ENCODE measurements at regions not wholly inside any gene's neighbourhood (a gene's known extent, or its start where the extent isn't known, plus 50 kb on each side); places are given as distances from the start of the nearest gene placed in this dataset.
"Not testable (repeated sequence)": the region's sequence is repeated elsewhere in the genome, so short reads cannot be mapped to it uniquely, and the experiment has no call there.

GRCh38 chr13:44690376-44690775, 114.2 kb upstream of the TSC22D1 start:
- no peak overlapping the region for H3K4me3 ChIP-seq (ENCODE audit: low read length in 3 of 3)
- H3K27ac ChIP-seq (ENCODE audit: low read depth, low read length): no peak overlapping the region
- no peaks in the 10 kb centered on the region for H3K36me3 ChIP-seq (ENCODE audit: control insufficient read depth in 3 of 3, insufficient read depth in 3 of 3, low read length in 3 of 3)
- no peaks in the 10 kb centered on the region for H3K27me3 ChIP-seq (ENCODE audit: control insufficient read depth in 3 of 3, insufficient read depth in 3 of 3, low read length in 3 of 3)
- peaks cover 3 to 16% (median 12%) of the 10 kb centered on the region in 3 donors for H3K4me1 ChIP-seq (ENCODE audit: control insufficient read depth in 3 of 3, insufficient read depth in 3 of 3, low read length in 3 of 3)
- no peak overlapping the region for H3K9ac ChIP-seq (ENCODE audit: low read depth in 1 of 3, low read length in 3 of 3)
- H3K9me3 ChIP-seq (ENCODE audit: control insufficient read depth in 3 of 3, low read length in 3 of 3): no peaks in the 10 kb centered on the region

- no peaks in the 10 kb centered on the region for H3K36me3 ChIP-seq (ENCODE audit: control insufficient read depth in 3 of 3, insufficient read depth in 3 of 3, low read length in 3 of 3)
- peaks cover 0 to 3% (median 3%) of the 10 kb centered on the region in 3 donors for H3K4me1 ChIP-seq (ENCODE audit: control insufficient read depth in 3 of 3, insufficient read depth in 3 of 3, low read length in 3 of 3)
- H3K9ac ChIP-seq (ENCODE audit: low read depth in 1 of 3, low read length in 3 of 3): no peak overlapping the region
- H3K9me3 ChIP-seq (ENCODE audit: control insufficient read depth in 3 of 3, low read length in 3 of 3): no peaks in the 10 kb centered on the region
- no peak overlapping the region for H3K27ac ChIP-seq (ENCODE audit: low read depth, low read length)
- no peak overlapping the region for H3K4me3 ChIP-seq (ENCODE audit: low read length in 3 of 3)
- H3K27me3 ChIP-seq (ENCODE audit: control insufficient read depth in 3 of 3, insufficient read depth in 3 of 3, low read length in 3 of 3): no peaks in the 10 kb centered on the region
Observed at GRCh38 chr13:44688652-44689051, 112.5 kb upstream of the TSC22D1 start.

- peaks cover 0 to 3% (median 3%) of the 10 kb centered on the region in 3 donors for H3K4me1 ChIP-seq (ENCODE audit: control insufficient read depth in 3 of 3, insufficient read depth in 3 of 3, low read length in 3 of 3)
- no peaks in the 10 kb centered on the region for H3K36me3 ChIP-seq (ENCODE audit: control insufficient read depth in 3 of 3, insufficient read depth in 3 of 3, low read length in 3 of 3)
- no peaks in the 10 kb centered on the region for H3K9me3 ChIP-seq (ENCODE audit: control insufficient read depth in 3 of 3, low read length in 3 of 3)
- H3K27me3 ChIP-seq (ENCODE audit: control insufficient read depth in 3 of 3, insufficient read depth in 3 of 3, low read length in 3 of 3): no peaks in the 10 kb centered on the region
- H3K27ac ChIP-seq (ENCODE audit: low read depth, low read length): no peak overlapping the region
- no peak overlapping the region for H3K9ac ChIP-seq (ENCODE audit: low read depth in 1 of 3, low read length in 3 of 3)
- H3K4me3 ChIP-seq (ENCODE audit: low read length in 3 of 3): no peak overlapping the region
Observed at GRCh38 chr13:44686531-44686934, 110.4 kb upstream of the TSC22D1 start.

- H3K9ac ChIP-seq (ENCODE audit: low read depth in 1 of 3, low read length in 3 of 3): no peak overlapping the region
- peaks cover 0 to 3% (median 3%) of the 10 kb centered on the region in 3 donors for H3K4me1 ChIP-seq (ENCODE audit: control insufficient read depth in 3 of 3, insufficient read depth in 3 of 3, low read length in 3 of 3)
- no peaks in the 10 kb centered on the region for H3K27me3 ChIP-seq (ENCODE audit: control insufficient read depth in 3 of 3, insufficient read depth in 3 of 3, low read length in 3 of 3)
- no peaks in the 10 kb centered on the region for H3K36me3 ChIP-seq (ENCODE audit: control insufficient read depth in 3 of 3, insufficient read depth in 3 of 3, low read length in 3 of 3)
- no peak overlapping the region for H3K27ac ChIP-seq (ENCODE audit: low read depth, low read length)
- no peaks in the 10 kb centered on the region for H3K9me3 ChIP-seq (ENCODE audit: control insufficient read depth in 3 of 3, low read length in 3 of 3)
- no peak overlapping the region for H3K4me3 ChIP-seq (ENCODE audit: low read length in 3 of 3)
Observed at GRCh38 chr13:44685641-44686040, 109.5 kb upstream of the TSC22D1 start.

- not testable (repeated sequence) for H3K27ac ChIP-seq (ENCODE audit: low read depth, low read length); H3K4me1 ChIP-seq (ENCODE audit: control insufficient read depth in 3 of 3, insufficient read depth in 3 of 3, low read length in 3 of 3); H3K27me3 ChIP-seq (ENCODE audit: control insufficient read depth in 3 of 3, insufficient read depth in 3 of 3, low read length in 3 of 3); H3K4me3 ChIP-seq (ENCODE audit: low read length in 3 of 3); H3K9me3 ChIP-seq (ENCODE audit: control insufficient read depth in 3 of 3, low read length in 3 of 3); H3K9ac ChIP-seq (ENCODE audit: low read depth in 1 of 3, low read length in 3 of 3); H3K36me3 ChIP-seq (ENCODE audit: control insufficient read depth in 3 of 3, insufficient read depth in 3 of 3, low read length in 3 of 3)
Observed at GRCh38 chr13:44682416-44682815, 106.3 kb upstream of the TSC22D1 start.

- Histone ChIP-seq H3K4me1 (ENCODE audit: control insufficient read depth in 3 of 3, insufficient read depth in 3 of 3, low read length in 3 of 3) (no peaks in the 10 kb centered on the region), H3K27me3 (ENCODE audit: control insufficient read depth in 3 of 3, insufficient read depth in 3 of 3, low read length in 3 of 3) (no peaks in the 10 kb centered on the region), H3K27ac (ENCODE audit: low read depth, low read length) (no peak overlapping the region), H3K36me3 (ENCODE audit: control insufficient read depth in 3 of 3, insufficient read depth in 3 of 3, low read length in 3 of 3) (no peaks in the 10 kb centered on the region), H3K4me3 (ENCODE audit: low read length in 3 of 3) (no peak overlapping the region), H3K9ac (ENCODE audit: low read depth in 1 of 3, low read length in 3 of 3) (no peak overlapping the region), H3K9me3 (ENCODE audit: control insufficient read depth in 3 of 3, low read length in 3 of 3) (no peaks in the 10 kb centered on the region)
Observed at GRCh38 chr13:44680746-44681355, 104.7 kb upstream of the TSC22D1 start.

GRCh38 chr13:44679597-44679996, 103.5 kb upstream of the TSC22D1 start:
- no peak overlapping the region for H3K4me3 ChIP-seq (ENCODE audit: low read length in 3 of 3)
- H3K27me3 ChIP-seq (ENCODE audit: control insufficient read depth in 3 of 3, insufficient read depth in 3 of 3, low read length in 3 of 3): no peaks in the 10 kb centered on the region
- no peaks in the 10 kb centered on the region for H3K9me3 ChIP-seq (ENCODE audit: control insufficient read depth in 3 of 3, low read length in 3 of 3)
- H3K9ac ChIP-seq (ENCODE audit: low read depth in 1 of 3, low read length in 3 of 3): no peak overlapping the region
- no peaks in the 10 kb centered on the region for H3K4me1 ChIP-seq (ENCODE audit: control insufficient read depth in 3 of 3, insufficient read depth in 3 of 3, low read length in 3 of 3)
- no peaks in the 10 kb centered on the region for H3K36me3 ChIP-seq (ENCODE audit: control insufficient read depth in 3 of 3, insufficient read depth in 3 of 3, low read length in 3 of 3)
- H3K27ac ChIP-seq (ENCODE audit: low read depth, low read length): no peak overlapping the region

GRCh38 chr13:44678197-44678596, 102.1 kb upstream of the TSC22D1 start:
- H3K27ac ChIP-seq (ENCODE audit: low read depth, low read length): no peak overlapping the region
- H3K27me3 ChIP-seq (ENCODE audit: control insufficient read depth in 3 of 3, insufficient read depth in 3 of 3, low read length in 3 of 3): no peaks in the 10 kb centered on the region

GRCh38 chr13:44676534-44676933, 100.4 kb upstream of the TSC22D1 start:
- Histone ChIP-seq H3K9ac (ENCODE audit: low read depth in 1 of 3, low read length in 3 of 3) (no peak overlapping the region), H3K9me3 (ENCODE audit: control insufficient read depth in 3 of 3, low read length in 3 of 3) (no peaks in the 10 kb centered on the region), H3K27me3 (ENCODE audit: control insufficient read depth in 3 of 3, insufficient read depth in 3 of 3, low read length in 3 of 3) (no peaks in the 10 kb centered on the region), H3K36me3 (ENCODE audit: control insufficient read depth in 3 of 3, insufficient read depth in 3 of 3, low read length in 3 of 3) (no peaks in the 10 kb centered on the region), H3K4me1 (ENCODE audit: control insufficient read depth in 3 of 3, insufficient read depth in 3 of 3, low read length in 3 of 3) (no peaks in the 10 kb centered on the region), H3K4me3 (ENCODE audit: low read length in 3 of 3) (no peak overlapping the region), H3K27ac (ENCODE audit: low read depth, low read length) (no peak overlapping the region)

More at GRCh38 chr13:44678197-44678596, 102.1 kb upstream of the TSC22D1 start:
- Histone ChIP-seq H3K4me3 (ENCODE audit: low read length in 3 of 3) (no peak overlapping the region), H3K36me3 (ENCODE audit: control insufficient read depth in 3 of 3, insufficient read depth in 3 of 3, low read length in 3 of 3) (no peaks in the 10 kb centered on the region), H3K9ac (ENCODE audit: low read depth in 1 of 3, low read length in 3 of 3) (no peak overlapping the region), H3K9me3 (ENCODE audit: control insufficient read depth in 3 of 3, low read length in 3 of 3) (no peaks in the 10 kb centered on the region), H3K4me1 (ENCODE audit: control insufficient read depth in 3 of 3, insufficient read depth in 3 of 3, low read length in 3 of 3) (no peaks in the 10 kb centered on the region)

- no peaks in the 10 kb centered on the region for H3K36me3 ChIP-seq (ENCODE audit: control insufficient read depth in 3 of 3, insufficient read depth in 3 of 3, low read length in 3 of 3)
- no peak overlapping the region for H3K27ac ChIP-seq (ENCODE audit: low read depth, low read length)
- H3K9ac ChIP-seq (ENCODE audit: low read depth in 1 of 3, low read length in 3 of 3): no peak overlapping the region
Observed at GRCh38 chr13:44669534-44669933, 93.4 kb upstream of the TSC22D1 start.

More at GRCh38 chr13:44669534-44669933, 93.4 kb upstream of the TSC22D1 start:
- Histone ChIP-seq H3K4me1 (ENCODE audit: control insufficient read depth in 3 of 3, insufficient read depth in 3 of 3, low read length in 3 of 3) (peaks cover 3 to 5% (median 5%) of the 10 kb centered on the region in 3 donors), H3K27me3 (ENCODE audit: control insufficient read depth in 3 of 3, insufficient read depth in 3 of 3, low read length in 3 of 3) (no peaks in the 10 kb centered on the region), H3K4me3 (ENCODE audit: low read length in 3 of 3) (no peak overlapping the region), H3K9me3 (ENCODE audit: control insufficient read depth in 3 of 3, low read length in 3 of 3) (no peaks in the 10 kb centered on the region)

Data from skeletal muscle tissue (tissue), 3 donors.